Naive B cell (primary cell): ENCODE measurements at regions not wholly inside any gene's neighbourhood (a gene's known extent, or its start where the extent isn't known, plus 50 kb on each side); places are given as distances from the start of the nearest gene placed in this dataset.
A peak's percentile ranks its signal among the peaks of the same experiment; 100 is the strongest.
"Not testable (repeated sequence)": the region's sequence is repeated elsewhere in the genome, so short reads cannot be mapped to it uniquely, and the experiment has no call there.

Source experiments
- ATAC-seq, 2 donors: fragments of 150-1000 bp; cut with Tn5 transposase; 2 replicates each; pipeline ENCODE4 v1.10.0; 2021; ENCODE audit warnings: low read depth in 2 of 2, mild to moderate bottlenecking in 2 of 2, moderate library complexity in 2 of 2
- DNase-seq: peaks from one replicate; pipeline ENCODE4 v3.0.0; 2022
- H3K27ac Mint-ChIP-seq, 6 donors: one replicate each; pipeline ENCODE4 v1.8.0; 2020 to 2022; ENCODE audit warnings: mild to moderate bottlenecking in 6 of 6, mixed read lengths in 6 of 6, moderate library complexity in 5 of 6, inconsistent platforms in 2 of 6
- H3K27me3 Mint-ChIP-seq, 3 donors: one replicate each; pipeline ENCODE4 v1.8.0; 2021 to 2022; ENCODE audit warnings: mixed read lengths in 3 of 3, mild to moderate bottlenecking in 1 of 3
- H3K36me3 Mint-ChIP-seq, 2 donors: one replicate each; pipeline ENCODE4 v1.8.0; 2020 to 2022; ENCODE audit warnings: mixed read lengths in 2 of 2, inconsistent platforms in 1 of 2, mild to moderate bottlenecking in 1 of 2
- H3K4me1 Mint-ChIP-seq, 3 donors: one replicate each; pipeline ENCODE4 v1.8.0; 2020 to 2022; ENCODE audit warnings: mixed read lengths in 3 of 3, inconsistent platforms in 1 of 3, mild to moderate bottlenecking in 1 of 3, moderate library complexity in 1 of 3
- H3K4me3 Mint-ChIP-seq, 8 donors: one replicate each; pipeline ENCODE4 v1.8.0; 2020 to 2022; ENCODE audit warnings: mild to moderate bottlenecking in 8 of 8, mixed read lengths in 8 of 8, moderate library complexity in 8 of 8, inconsistent platforms in 2 of 8
- H3K9me3 Mint-ChIP-seq, 7 donors: one replicate each; pipeline ENCODE4 v1.8.0; 2020 to 2022; ENCODE audit warnings: mixed read lengths in 7 of 7, mild to moderate bottlenecking in 5 of 7, inconsistent platforms in 2 of 7, moderate library complexity in 1 of 7

- H3K4me1 Mint-ChIP-seq, H3K27me3 Mint-ChIP-seq, H3K9me3 Mint-ChIP-seq, H3K36me3 Mint-ChIP-seq, DNase-seq, ATAC-seq, H3K4me3 Mint-ChIP-seq, H3K27ac Mint-ChIP-seq: not testable (repeated sequence)
Observed at GRCh38 chr15:35260274-35260673, 175.2 kb upstream of the NANOGP8 start.

GRCh38 chr15:35256551-35256950, 171.5 kb upstream of the NANOGP8 start:
- no peaks in the 10 kb centered on the region for H3K36me3 Mint-ChIP-seq

GRCh38 chr15:35256141-35256540, 171.0 kb upstream of the NANOGP8 start:
- Mint-ChIP-seq H3K27ac (no peak overlapping the region), H3K9me3 (no peaks in the 10 kb centered on the region), H3K4me1 (no peaks in the 10 kb centered on the region), H3K36me3 (no peaks in the 10 kb centered on the region), H3K4me3 (no peak overlapping the region), H3K27me3 (no peaks in the 10 kb centered on the region)
- ATAC-seq, result no peak
- no peak for DNase-seq

More at GRCh38 chr15:35256551-35256950, 171.5 kb upstream of the NANOGP8 start:
- H3K4me3 Mint-ChIP-seq, result no peak overlapping the region
- no peaks in the 10 kb centered on the region for H3K9me3 Mint-ChIP-seq
- H3K27me3 Mint-ChIP-seq, result no peaks in the 10 kb centered on the region
- H3K4me1 Mint-ChIP-seq, result no peaks in the 10 kb centered on the region
- peak overlapping the region in 1 of 6 donors; percentile 2 for H3K27ac Mint-ChIP-seq
- ATAC-seq (no peak), DNase-seq (no peak)

GRCh38 chr15:35254908-35255307, 169.8 kb upstream of the NANOGP8 start:
- not testable (repeated sequence) for H3K36me3 Mint-ChIP-seq, DNase-seq, H3K4me3 Mint-ChIP-seq, H3K27me3 Mint-ChIP-seq, ATAC-seq, H3K4me1 Mint-ChIP-seq, H3K27ac Mint-ChIP-seq, H3K9me3 Mint-ChIP-seq

GRCh38 chr15:35254062-35254461, 169.0 kb upstream of the NANOGP8 start:
- Mint-ChIP-seq H3K9me3 (no peaks in the 10 kb centered on the region), H3K4me3 (no peak overlapping the region), H3K27me3 (no peaks in the 10 kb centered on the region), H3K4me1 (no peaks in the 10 kb centered on the region), H3K36me3 (no peaks in the 10 kb centered on the region), H3K27ac (no peak overlapping the region)
- DNase-seq (no peak), ATAC-seq (no peak)

GRCh38 chr15:35252351-35252865, 167.3 kb upstream of the NANOGP8 start:
- H3K36me3 Mint-ChIP-seq, result no peaks in the 10 kb centered on the region
- H3K9me3 Mint-ChIP-seq, result no peaks in the 10 kb centered on the region
- DNase-seq (no peak), ATAC-seq (no peak)
- no peak overlapping the region for H3K27ac Mint-ChIP-seq
- no peaks in the 10 kb centered on the region for H3K27me3 Mint-ChIP-seq
- no peak overlapping the region for H3K4me3 Mint-ChIP-seq
- H3K4me1 Mint-ChIP-seq, result no peaks in the 10 kb centered on the region

GRCh38 chr15:35247150-35247549, 162.1 kb upstream of the NANOGP8 start:
- ATAC-seq (no peak), DNase-seq (no peak)
- peaks cover 0 to 3% (median 0%) of the 10 kb centered on the region in 7 donors for H3K9me3 Mint-ChIP-seq
- H3K36me3 Mint-ChIP-seq, result no peaks in the 10 kb centered on the region
- no peaks in the 10 kb centered on the region for H3K27me3 Mint-ChIP-seq
- no peak overlapping the region for H3K27ac Mint-ChIP-seq
- no peak overlapping the region for H3K4me3 Mint-ChIP-seq
- H3K4me1 Mint-ChIP-seq, result no peaks in the 10 kb centered on the region

- H3K27me3 Mint-ChIP-seq, result no peaks in the 10 kb centered on the region
- ATAC-seq (no peak), DNase-seq (no peak)
- no peak overlapping the region for H3K4me3 Mint-ChIP-seq
- peaks cover 0 to 3% (median 0%) of the 10 kb centered on the region in 7 donors for H3K9me3 Mint-ChIP-seq
- H3K27ac Mint-ChIP-seq, result no peak overlapping the region
- no peaks in the 10 kb centered on the region for H3K4me1 Mint-ChIP-seq
- no peaks in the 10 kb centered on the region for H3K36me3 Mint-ChIP-seq
Observed at GRCh38 chr15:35246451-35246850, 161.4 kb upstream of the NANOGP8 start.

- H3K27ac Mint-ChIP-seq, H3K4me3 Mint-ChIP-seq, H3K4me1 Mint-ChIP-seq, H3K36me3 Mint-ChIP-seq, DNase-seq, H3K9me3 Mint-ChIP-seq, ATAC-seq, H3K27me3 Mint-ChIP-seq: not testable (repeated sequence)
Observed at GRCh38 chr15:35245681-35246080, 160.6 kb upstream of the NANOGP8 start.

- H3K4me1 Mint-ChIP-seq, result no peaks in the 10 kb centered on the region
- DNase-seq, result no peak
- H3K36me3 Mint-ChIP-seq, result no peaks in the 10 kb centered on the region
- H3K9me3 Mint-ChIP-seq, result peaks cover 0 to 9% (median under 1%) of the 10 kb centered on the region in 7 donors
- no peaks in the 10 kb centered on the region for H3K27me3 Mint-ChIP-seq
- no peak overlapping the region for H3K4me3 Mint-ChIP-seq
- no peak for ATAC-seq
- no peak overlapping the region for H3K27ac Mint-ChIP-seq
Observed at GRCh38 chr15:35244227-35244626, 159.1 kb upstream of the NANOGP8 start.

GRCh38 chr15:35243758-35244157, 158.7 kb upstream of the NANOGP8 start:
- DNase-seq (no peak), ATAC-seq (no peak)
- Mint-ChIP-seq H3K27me3 (no peaks in the 10 kb centered on the region), H3K4me1 (no peaks in the 10 kb centered on the region), H3K27ac (no peak overlapping the region), H3K36me3 (no peaks in the 10 kb centered on the region), H3K9me3 (peaks cover 0 to 11% (median 2%) of the 10 kb centered on the region in 7 donors), H3K4me3 (no peak overlapping the region)

GRCh38 chr15:35239693-35240092, 154.6 kb upstream of the NANOGP8 start:
- H3K27me3 Mint-ChIP-seq, H3K4me1 Mint-ChIP-seq, DNase-seq, H3K27ac Mint-ChIP-seq, H3K4me3 Mint-ChIP-seq, ATAC-seq: not testable (repeated sequence)
- Mint-ChIP-seq H3K9me3 (peaks cover 0 to 17% (median 2%) of the 10 kb centered on the region in 7 donors), H3K36me3 (peaks cover 0 to 12% of the 10 kb centered on the region in 2 donors)

GRCh38 chr15:35238448-35238847, 153.4 kb upstream of the NANOGP8 start:
- not testable (repeated sequence) for H3K4me1 Mint-ChIP-seq, DNase-seq, H3K27ac Mint-ChIP-seq, H3K27me3 Mint-ChIP-seq, ATAC-seq, H3K4me3 Mint-ChIP-seq
- peaks cover 0 to 17% (median 2%) of the 10 kb centered on the region in 7 donors for H3K9me3 Mint-ChIP-seq
- H3K36me3 Mint-ChIP-seq, result peaks cover 0 to 12% of the 10 kb centered on the region in 2 donors

- Mint-ChIP-seq H3K4me3 (no peak overlapping the region), H3K4me1 (no peaks in the 10 kb centered on the region), H3K27me3 (no peaks in the 10 kb centered on the region), H3K36me3 (peaks cover 9 to 23% of the 10 kb centered on the region in 2 donors), H3K9me3 (peaks cover 7 to 37% (median 14%) of the 10 kb centered on the region in 7 donors), H3K27ac (no peak overlapping the region)
- DNase-seq (no peak), ATAC-seq (no peak)
Observed at GRCh38 chr15:35229085-35229484, 144.0 kb upstream of the NANOGP8 start.

GRCh38 chr15:35218215-35218614, 133.1 kb upstream of the NANOGP8 start:
- Mint-ChIP-seq H3K9me3 (no peaks in the 10 kb centered on the region), H3K27me3 (no peaks in the 10 kb centered on the region), H3K4me1 (no peaks in the 10 kb centered on the region), H3K36me3 (no peaks in the 10 kb centered on the region), H3K4me3 (no peak overlapping the region), H3K27ac (no peak overlapping the region)
- DNase-seq (no peak), ATAC-seq (no peak)
